ENCODE measurements at regions not wholly inside any gene's neighbourhood (a gene's known extent, or its start where the extent isn't known, plus 50 kb on each side); places are given as distances from the start of the nearest gene placed in this dataset.

GRCh38 chr4:78688366-78688765 is 87.8 kb upstream of the BMP2K start:
- Histone ChIP-seq H3K9me3 (ENCODE audit: severe bottlenecking) (no peaks in the 10 kb centered on the region), H3K36me3 (no peaks in the 10 kb centered on the region), H3K4me3 (ENCODE audit: low read depth, low read length) (no peak overlapping the region), H3K27ac (no peak overlapping the region), H3K27me3 (ENCODE audit: insufficient read depth, low read depth, severe bottlenecking) (no peaks in the 10 kb centered on the region)
- TF ChIP-seq, protein P1, sequence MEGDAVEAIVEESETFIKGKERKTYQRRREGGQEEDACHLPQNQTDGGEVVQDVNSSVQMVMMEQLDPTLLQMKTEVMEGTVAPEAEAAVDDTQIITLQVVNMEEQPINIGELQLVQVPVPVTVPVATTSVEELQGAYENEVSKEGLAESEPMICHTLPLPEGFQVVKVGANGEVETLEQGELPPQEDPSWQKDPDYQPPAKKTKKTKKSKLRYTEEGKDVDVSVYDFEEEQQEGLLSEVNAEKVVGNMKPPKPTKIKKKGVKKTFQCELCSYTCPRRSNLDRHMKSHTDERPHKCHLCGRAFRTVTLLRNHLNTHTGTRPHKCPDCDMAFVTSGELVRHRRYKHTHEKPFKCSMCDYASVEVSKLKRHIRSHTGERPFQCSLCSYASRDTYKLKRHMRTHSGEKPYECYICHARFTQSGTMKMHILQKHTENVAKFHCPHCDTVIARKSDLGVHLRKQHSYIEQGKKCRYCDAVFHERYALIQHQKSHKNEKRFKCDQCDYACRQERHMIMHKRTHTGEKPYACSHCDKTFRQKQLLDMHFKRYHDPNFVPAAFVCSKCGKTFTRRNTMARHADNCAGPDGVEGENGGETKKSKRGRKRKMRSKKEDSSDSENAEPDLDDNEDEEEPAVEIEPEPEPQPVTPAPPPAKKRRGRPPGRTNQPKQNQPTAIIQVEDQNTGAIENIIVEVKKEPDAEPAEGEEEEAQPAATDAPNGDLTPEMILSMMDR (IDR thresholded peaks at IDR 0.05; ENCODE audit: low read depth, low read length) = no peak
- no peak for DNase-seq

GRCh38 chr4:78689261-78689660 is 86.9 kb upstream of the BMP2K start:
- H3K9me3 ChIP-seq (ENCODE audit: severe bottlenecking) = no peaks in the 10 kb centered on the region
- TF ChIP-seq, protein P1 (IDR thresholded peaks at IDR 0.05; ENCODE audit: low read depth, low read length) = no peak
- H3K36me3 ChIP-seq = no peaks in the 10 kb centered on the region
- H3K27me3 ChIP-seq (ENCODE audit: insufficient read depth, low read depth, severe bottlenecking) = no peaks in the 10 kb centered on the region
- no peak for DNase-seq
- H3K27ac ChIP-seq = no peak overlapping the region
- H3K4me3 ChIP-seq (ENCODE audit: low read depth, low read length) = no peak overlapping the region

DNA sequence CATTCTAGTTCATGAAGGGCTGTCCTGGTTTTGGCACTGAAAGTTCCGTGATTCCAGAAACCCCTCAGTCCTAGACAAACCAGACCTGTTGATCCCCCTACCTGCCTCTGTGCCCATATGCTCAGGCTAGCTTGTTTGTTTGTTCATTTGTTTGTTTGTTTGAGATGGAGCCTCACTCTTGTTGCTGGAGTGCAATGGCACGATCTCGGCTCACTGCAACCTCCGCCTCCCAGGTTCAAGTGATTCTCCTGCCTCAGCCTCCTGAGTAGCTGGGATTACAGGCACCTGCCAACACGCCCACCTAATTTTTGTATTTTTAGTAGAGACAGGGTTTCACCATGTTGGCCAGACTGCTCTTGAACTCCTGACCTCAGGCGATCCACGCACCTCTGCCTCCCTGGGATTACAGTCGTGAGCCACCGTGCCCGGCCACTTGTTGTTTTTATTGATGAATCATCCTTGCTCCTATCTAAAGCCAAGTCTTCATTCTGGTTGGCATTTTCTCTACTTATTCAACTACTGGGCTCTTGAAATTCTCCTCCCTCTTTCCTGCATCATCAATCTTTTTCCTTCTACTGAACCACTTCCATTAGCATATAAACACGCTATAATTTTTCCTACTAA is 86.3 kb upstream of the BMP2K start:
- no peaks in the 10 kb centered on the region for H3K36me3 ChIP-seq
- DNase-seq = no peak
- H3K4me3 ChIP-seq (ENCODE audit: low read depth, low read length) = no peak overlapping the region

GRCh38 chr4:78691334-78691754 is 84.8 kb upstream of the BMP2K start:
- TF ChIP-seq, protein P1 (IDR thresholded peaks at IDR 0.05; ENCODE audit: low read depth, low read length) = no peak
- Histone ChIP-seq H3K4me3 (ENCODE audit: low read depth, low read length) (no peak overlapping the region), H3K9me3 (ENCODE audit: severe bottlenecking) (no peaks in the 10 kb centered on the region), H3K27ac (no peak overlapping the region), H3K36me3 (no peaks in the 10 kb centered on the region), H3K27me3 (ENCODE audit: insufficient read depth, low read depth, severe bottlenecking) (no peaks in the 10 kb centered on the region)
- no peak for DNase-seq

More for the DNA sequence above, 86.3 kb upstream of the BMP2K start:
- Histone ChIP-seq H3K27ac (no peak overlapping the region), H3K9me3 (ENCODE audit: severe bottlenecking) (no peaks in the 10 kb centered on the region), H3K27me3 (ENCODE audit: insufficient read depth, low read depth, severe bottlenecking) (no peaks in the 10 kb centered on the region)
- TF ChIP-seq, protein P1 (IDR thresholded peaks at IDR 0.05; ENCODE audit: low read depth, low read length) = no peak

- H3K27me3 ChIP-seq (ENCODE audit: insufficient read depth, low read depth, severe bottlenecking) = no peaks in the 10 kb centered on the region
- no peaks in the 10 kb centered on the region for H3K36me3 ChIP-seq
- TF ChIP-seq, protein P1 (IDR thresholded peaks at IDR 0.05; ENCODE audit: low read depth, low read length) = no peak
- no peak overlapping the region for H3K27ac ChIP-seq
- no peaks in the 10 kb centered on the region for H3K9me3 ChIP-seq (ENCODE audit: severe bottlenecking)
- DNase-seq = no peak
- no peak overlapping the region for H3K4me3 ChIP-seq (ENCODE audit: low read depth, low read length)
Measured at GRCh38 chr4:78691971-78692821, 84.0 kb upstream of the BMP2K start.
